Panc1 (cell line): ENCODE measurements at regions not wholly inside any gene's neighbourhood (a gene's known extent, or its start where the extent isn't known, plus 50 kb on each side); places are given as distances from the start of the nearest gene placed in this dataset.
"Not testable (repeated sequence)": the region's sequence is repeated elsewhere in the genome, so short reads cannot be mapped to it uniquely, and the experiment has no call there.

Experiments
- ATAC-seq: fragments of 200-7000 bp; cut with Tn5 transposase; 2 replicates; pipeline ENCODE4 v1.9.1; 2020; ENCODE audit warnings: mild to moderate bottlenecking, moderate library complexity
- BruUV-seq: library from RNA; stranded (reverse); fragments of 400-500 nt; replicated peaks from 2 replicates; lab custom pipeline; 2021; lab: Mats Ljungman, UMichigan
- CTCF ChIA-PET: fragments of 300-600 bp; sonication (Branson Sonifier 250); formaldehyde crosslinking; loops from one replicate; lab custom pipeline; 2022; ENCODE audit warnings: antibody characterized with exemption; lab: Charles Lee
- POLR2A ChIA-PET: fragments of 300-600 bp; sonication (Branson Sonifier 250); formaldehyde crosslinking; loops from one replicate; lab custom pipeline; 2022; ENCODE audit warnings: antibody characterized with exemption; lab: Charles Lee
- DNase-seq: peaks from one replicate; pipeline ENCODE4 v3.0.0-alpha.2; 2010; ENCODE audit warnings: low read depth, low spot score
- H3K27ac ChIP-seq: 2 replicates; pipeline ENCODE4 v1.5.1; 2011; ENCODE audit warnings: mild to moderate bottlenecking, low read length, inconsistent platforms
- H3K27me3 ChIP-seq: fragments of 200-500 bp; sonication (Bioruptor generic); 2 replicates; pipeline ENCODE4 v1.6.0; 2014; ENCODE audit warnings: low read length, inconsistent platforms; ENCODE audit not compliant: control insufficient read depth, insufficient read depth
- H3K36me3 ChIP-seq: fragments of 200-500 bp; sonication (Bioruptor generic); 2 replicates; pipeline ENCODE4 v1.5.1; 2014; ENCODE audit warnings: inconsistent platforms, mild to moderate bottlenecking, low read length, moderate library complexity; ENCODE audit not compliant: control insufficient read depth, insufficient read depth
- H3K4me1 ChIP-seq: 2 replicates; pipeline ENCODE4 v1.5.1; 2011; ENCODE audit warnings: inconsistent platforms, mild to moderate bottlenecking, low read length, moderate library complexity; ENCODE audit not compliant: control insufficient read depth, insufficient read depth
- H3K4me3 ChIP-seq, 2 experiments: 2 replicates each; pipeline ENCODE4 v1.5.1; 2011 to 2012; ENCODE audit warnings: low read depth in 2 of 2, low read length in 2 of 2, mild to moderate bottlenecking in 2 of 2, inconsistent platforms in 1 of 2, moderate library complexity in 1 of 2
- H3K9me3 ChIP-seq: fragments of 200-500 bp; sonication (Bioruptor generic); 2 replicates; pipeline ENCODE4 v1.5.1; 2014; ENCODE audit warnings: low read depth, mild to moderate bottlenecking, inconsistent platforms, low read length, moderate library complexity; ENCODE audit not compliant: control insufficient read depth, insufficient read depth
- CTCF ChIP-seq: fragments of 450-650 bp; IDR thresholded peaks from 2 replicates; pipeline ENCODE4 v1.5.1; 2017; ENCODE audit warnings: mild to moderate bottlenecking
- POLR2AphosphoS5 ChIP-seq: IDR thresholded peaks from 2 replicates; pipeline ENCODE4 v1.6.1; 2012; ENCODE audit warnings: mild to moderate bottlenecking, low read depth, low read length, moderate library complexity
- SIN3A ChIP-seq: IDR thresholded peaks from 2 replicates; pipeline ENCODE4 v1.6.1; 2012; ENCODE audit warnings: low read depth, mild to moderate bottlenecking, low read length, moderate library complexity, borderline replicate concordance; ENCODE audit not compliant: insufficient read depth
- TCF7L2 ChIP-seq: IDR thresholded peaks from 2 replicates; pipeline ENCODE4 v1.6.1; 2011; ENCODE audit warnings: mild to moderate bottlenecking, low read depth, low read length, inconsistent platforms
- in situ Hi-C: cut with HindIII; loops from 2 replicates; pipeline ENCODE4 v1.10.0; 2016; ENCODE audit warnings: low sequenced_read_pairs, low pct_unique_long_range_greater_than_20kb
- intact Hi-C: fragments of 100-400 bp; cut with micrococcal nuclease; formaldehyde crosslinking; loops from one replicate; pipeline ENCODE4 v1.10.0; 2022; ENCODE audit not compliant: unreplicated experiment
- TF ChIP-seq, protein P1 (sequence below), 2 experiments: IDR thresholded peaks; 2 replicates each; pipeline ENCODE4 v1.6.1; 2011 to 2012; ENCODE audit warnings: low read depth in 2 of 2, control low read depth in 1 of 2, low read length in 1 of 2, mild to moderate bottlenecking in 1 of 2, moderate library complexity in 1 of 2; ENCODE audit not compliant: insufficient read depth in 1 of 2

GRCh38 chr9:18299449-18299848 is 174.5 kb upstream of the ADAMTSL1 start:
- H3K27ac ChIP-seq = no peak overlapping the region
- no TSS peak for BruUV-seq
- ATAC-seq = no peak

DNA sequence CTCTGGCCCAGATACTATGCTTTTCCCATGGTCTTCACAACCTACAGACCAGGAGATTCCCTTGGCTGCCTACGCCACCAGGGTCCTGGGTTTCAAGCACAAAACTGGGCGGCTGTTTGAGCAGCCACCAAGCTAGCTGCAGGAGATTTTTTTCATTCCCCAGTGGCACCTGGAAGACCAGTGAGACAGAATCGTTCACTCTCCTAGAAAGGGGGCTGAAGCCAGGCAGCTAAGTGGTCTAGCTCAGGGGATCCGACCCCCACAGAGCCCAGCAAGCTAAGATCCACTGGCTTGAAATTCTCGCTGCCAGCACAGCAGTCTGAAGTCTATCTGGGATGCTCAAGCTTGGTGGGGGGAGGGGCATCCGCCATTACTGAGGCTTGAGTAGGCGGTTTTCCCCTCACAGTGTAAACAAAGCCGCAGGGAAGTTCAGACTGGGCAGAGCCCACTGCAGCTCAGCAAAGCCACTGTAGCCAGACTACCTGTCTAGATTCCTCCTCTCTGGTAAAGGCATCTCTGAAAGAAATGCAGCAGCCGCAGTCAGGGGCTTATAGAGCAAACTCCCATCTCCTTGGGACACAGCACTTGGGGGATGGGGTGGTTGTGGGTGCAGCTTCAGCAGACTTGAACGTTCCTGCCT is 168.7 kb upstream of the ADAMTSL1 start:
- BruUV-seq, POLR2A ChIA-PET, in situ Hi-C loops, CTCF ChIA-PET, DNase-seq, H3K27ac ChIP-seq, ATAC-seq, H3K36me3 ChIP-seq, H3K9me3 ChIP-seq, H3K4me1 ChIP-seq, intact Hi-C loops, H3K4me3 ChIP-seq, H3K27me3 ChIP-seq: not testable (repeated sequence)

More at GRCh38 chr9:18299449-18299848, 174.5 kb upstream of the ADAMTSL1 start:
- TF ChIP-seq, protein P1, sequence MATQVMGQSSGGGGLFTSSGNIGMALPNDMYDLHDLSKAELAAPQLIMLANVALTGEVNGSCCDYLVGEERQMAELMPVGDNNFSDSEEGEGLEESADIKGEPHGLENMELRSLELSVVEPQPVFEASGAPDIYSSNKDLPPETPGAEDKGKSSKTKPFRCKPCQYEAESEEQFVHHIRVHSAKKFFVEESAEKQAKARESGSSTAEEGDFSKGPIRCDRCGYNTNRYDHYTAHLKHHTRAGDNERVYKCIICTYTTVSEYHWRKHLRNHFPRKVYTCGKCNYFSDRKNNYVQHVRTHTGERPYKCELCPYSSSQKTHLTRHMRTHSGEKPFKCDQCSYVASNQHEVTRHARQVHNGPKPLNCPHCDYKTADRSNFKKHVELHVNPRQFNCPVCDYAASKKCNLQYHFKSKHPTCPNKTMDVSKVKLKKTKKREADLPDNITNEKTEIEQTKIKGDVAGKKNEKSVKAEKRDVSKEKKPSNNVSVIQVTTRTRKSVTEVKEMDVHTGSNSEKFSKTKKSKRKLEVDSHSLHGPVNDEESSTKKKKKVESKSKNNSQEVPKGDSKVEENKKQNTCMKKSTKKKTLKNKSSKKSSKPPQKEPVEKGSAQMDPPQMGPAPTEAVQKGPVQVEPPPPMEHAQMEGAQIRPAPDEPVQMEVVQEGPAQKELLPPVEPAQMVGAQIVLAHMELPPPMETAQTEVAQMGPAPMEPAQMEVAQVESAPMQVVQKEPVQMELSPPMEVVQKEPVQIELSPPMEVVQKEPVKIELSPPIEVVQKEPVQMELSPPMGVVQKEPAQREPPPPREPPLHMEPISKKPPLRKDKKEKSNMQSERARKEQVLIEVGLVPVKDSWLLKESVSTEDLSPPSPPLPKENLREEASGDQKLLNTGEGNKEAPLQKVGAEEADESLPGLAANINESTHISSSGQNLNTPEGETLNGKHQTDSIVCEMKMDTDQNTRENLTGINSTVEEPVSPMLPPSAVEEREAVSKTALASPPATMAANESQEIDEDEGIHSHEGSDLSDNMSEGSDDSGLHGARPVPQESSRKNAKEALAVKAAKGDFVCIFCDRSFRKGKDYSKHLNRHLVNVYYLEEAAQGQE (IDR thresholded peaks at IDR 0.05; ENCODE audit: insufficient read depth in 1 of 2, low read depth in 2 of 2, low read length in 1 of 2) = no peak
- TF ChIP-seq TCF7L2 = no peak
- no peak for TF ChIP-seq POLR2AphosphoS5
- TF ChIP-seq SIN3A = no peak
- no peak for TF ChIP-seq CTCF
- Histone ChIP-seq H3K36me3 (no peaks in the 10 kb centered on the region), H3K9me3 (no peaks in the 10 kb centered on the region), H3K4me3 (no peak overlapping the region), H3K4me1 (no peaks in the 10 kb centered on the region), H3K27me3 (no peaks in the 10 kb centered on the region)
- intact Hi-C loops = no loop called here
- in situ Hi-C loops = no loop called here
- POLR2A ChIA-PET = no interaction called here
- DNase-seq = no peak
- CTCF ChIA-PET = no interaction called here

DNA sequence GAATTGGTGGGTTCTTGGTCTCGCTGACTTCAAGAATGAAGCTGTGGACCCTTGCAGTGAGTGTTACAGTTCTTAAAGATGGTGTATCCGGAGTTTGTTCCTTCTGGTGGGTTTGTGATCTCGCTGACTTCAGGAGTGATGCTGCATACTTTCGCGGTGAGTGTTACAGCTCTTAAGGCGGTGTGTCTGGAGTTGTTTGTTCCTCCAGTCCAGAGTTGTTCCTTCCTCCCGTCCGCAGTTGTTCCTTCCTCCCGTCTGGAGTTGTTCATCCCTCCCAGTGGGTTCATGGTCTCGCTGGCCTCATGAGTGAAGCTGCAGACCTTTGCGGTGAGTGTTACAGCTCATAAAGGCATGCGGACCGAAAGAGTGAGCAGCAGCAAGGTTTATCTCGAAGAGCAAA is 159.6 kb upstream of the ADAMTSL1 start:
- Histone ChIP-seq H3K4me1 (no peaks in the 10 kb centered on the region), H3K9me3 (no peaks in the 10 kb centered on the region), H3K27ac (no peak overlapping the region), H3K27me3 (no peaks in the 10 kb centered on the region), H3K4me3 (no peak overlapping the region), H3K36me3 (no peaks in the 10 kb centered on the region)
- ChIA-PET POLR2A (no interaction called here), CTCF (no interaction called here)
- intact Hi-C loops = no loop called here
- no TSS peak for BruUV-seq
- in situ Hi-C loops = no loop called here
- no peak for DNase-seq
- TF ChIP-seq, protein P1 (IDR thresholded peaks at IDR 0.05; ENCODE audit: insufficient read depth in 1 of 2, low read depth in 2 of 2, low read length in 1 of 2) = no peak
- TF ChIP-seq TCF7L2 (no peak), SIN3A (no peak), CTCF (no peak), POLR2AphosphoS5 (no peak)
- no peak for ATAC-seq
